GM19023 (cell line): ENCODE measurements at regions not wholly inside any gene's neighbourhood (a gene's known extent, or its start where the extent isn't known, plus 50 kb on each side); places are given as distances from the start of the nearest gene placed in this dataset.
"Not testable (repeated sequence)": the region's sequence is repeated elsewhere in the genome, so short reads cannot be mapped to it uniquely, and the experiment has no call there.

Source experiments
- ATAC-seq: cut with Tn5 transposase; IDR thresholded peaks from one replicate; pipeline ENCODE4 v1.9.1; 2021; ENCODE audit warnings: mild to moderate bottlenecking, moderate library complexity; ENCODE audit not compliant: unreplicated experiment

DNA sequence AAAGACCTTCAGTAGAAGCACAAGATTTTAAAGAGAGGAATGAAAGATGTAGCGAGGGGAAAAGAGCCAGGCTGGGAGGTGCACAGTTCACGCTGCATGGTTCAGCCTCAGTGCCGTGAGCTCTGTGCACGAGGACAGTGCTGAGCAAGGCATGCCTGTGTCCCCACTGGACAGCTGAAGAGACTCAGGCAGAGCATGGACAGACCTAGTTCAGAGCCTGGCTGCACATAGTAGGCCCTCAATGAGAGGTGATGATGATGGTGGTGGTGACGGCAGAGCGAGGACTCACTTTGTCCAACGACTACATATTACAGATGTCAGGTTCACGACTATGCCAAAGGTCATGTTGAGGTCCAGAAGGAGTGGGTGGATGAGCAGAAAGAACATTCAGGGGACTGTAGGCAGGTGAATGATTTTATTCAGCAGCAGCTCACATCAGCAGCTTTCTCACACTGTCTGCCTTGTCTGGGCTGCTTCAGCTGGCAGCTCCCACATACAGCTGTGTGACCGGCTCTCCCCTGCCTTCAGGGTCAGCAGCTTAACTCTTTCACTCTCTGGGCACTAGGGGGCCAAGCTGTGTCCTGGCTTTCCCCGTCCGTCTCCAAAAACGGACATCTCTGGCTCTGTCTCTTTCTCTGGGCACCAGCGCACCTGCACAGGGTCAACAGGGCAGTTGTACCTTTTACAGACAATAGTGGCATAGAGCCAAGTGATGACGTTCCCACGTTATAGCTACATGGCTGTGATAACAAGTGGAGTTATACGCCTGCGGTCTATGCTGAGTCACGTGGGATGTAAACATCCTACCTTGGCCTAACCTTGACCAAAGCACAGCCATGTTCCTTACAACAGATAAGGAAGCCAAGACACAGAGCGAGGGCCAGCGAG lies 83.4 kb upstream of the KCNK12 start:
- ATAC-seq, result no peak

GRCh38 chr2:47653036-47653435 lies 82.3 kb upstream of the KCNK12 start:
- no peak for ATAC-seq

GRCh38 chr2:47652061-47652690 lies 81.4 kb upstream of the KCNK12 start:
- no peak for ATAC-seq

DNA sequence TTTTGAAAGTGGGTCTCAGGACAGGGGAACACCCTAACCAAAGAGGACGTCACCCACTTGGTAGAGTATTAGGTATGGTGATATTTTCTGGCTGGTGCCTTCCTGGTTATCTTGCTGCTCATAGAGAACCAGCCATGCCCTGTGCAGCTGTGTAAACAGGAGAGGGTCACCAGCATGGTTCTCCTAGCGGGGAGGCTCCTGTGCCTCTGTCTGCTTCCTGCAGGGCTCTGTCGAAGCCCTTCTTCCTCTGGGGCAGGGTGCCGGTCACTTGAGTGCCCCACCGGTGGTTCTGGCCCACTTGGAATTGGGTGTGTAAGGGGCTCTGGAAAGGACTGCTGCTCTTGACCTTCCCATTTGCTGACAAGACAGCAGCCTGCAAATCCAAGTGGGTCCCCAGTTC lies 80.5 kb upstream of the KCNK12 start:
- no peak for ATAC-seq

DNA sequence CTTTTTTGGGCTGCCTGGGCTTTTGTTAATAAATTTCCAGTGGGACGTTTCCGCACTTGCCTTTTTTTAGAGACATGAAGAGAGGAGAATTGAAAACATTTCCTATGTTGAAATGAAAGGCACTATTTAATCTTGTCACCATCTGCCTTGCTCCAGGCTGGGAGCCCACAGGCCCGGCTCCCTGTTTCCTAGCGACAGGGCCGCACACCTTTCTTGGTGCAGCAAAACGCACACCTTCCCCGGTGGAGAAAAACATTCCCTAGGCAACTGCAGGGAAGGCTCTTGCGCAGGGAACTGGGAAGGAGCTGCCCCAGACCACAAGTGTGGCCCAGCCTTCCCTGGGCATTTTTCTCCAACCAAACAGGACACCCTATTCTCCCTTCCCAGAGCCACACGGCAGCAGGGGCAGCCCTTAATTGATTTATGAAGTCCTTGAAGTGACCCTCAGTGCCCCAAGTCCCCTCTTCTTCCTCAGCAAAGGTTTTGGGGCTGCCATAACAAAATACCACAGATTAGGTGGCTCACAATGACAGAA lies 79.3 kb upstream of the KCNK12 start:
- no peak for ATAC-seq

DNA sequence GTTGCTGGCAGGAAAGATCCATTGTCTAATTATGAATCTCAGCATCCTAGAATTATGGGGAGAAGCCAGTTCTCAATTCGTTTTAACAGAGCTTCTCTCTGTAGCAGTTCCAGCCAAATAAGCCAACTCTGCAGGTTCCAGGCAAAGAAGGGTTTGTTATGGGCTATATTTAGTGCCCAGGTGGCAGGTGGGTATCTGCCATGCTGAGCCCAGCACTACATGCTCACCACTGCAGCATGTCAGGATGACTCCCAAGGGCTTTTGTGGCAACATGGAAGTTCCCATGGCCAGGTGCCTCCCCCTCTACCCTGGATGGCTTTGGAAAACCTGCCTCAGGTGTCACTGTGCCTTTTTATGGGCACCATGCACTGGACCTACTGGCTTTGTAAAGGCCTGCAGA lies 74.5 kb upstream of the KCNK12 start:
- no peak for ATAC-seq

DNA sequence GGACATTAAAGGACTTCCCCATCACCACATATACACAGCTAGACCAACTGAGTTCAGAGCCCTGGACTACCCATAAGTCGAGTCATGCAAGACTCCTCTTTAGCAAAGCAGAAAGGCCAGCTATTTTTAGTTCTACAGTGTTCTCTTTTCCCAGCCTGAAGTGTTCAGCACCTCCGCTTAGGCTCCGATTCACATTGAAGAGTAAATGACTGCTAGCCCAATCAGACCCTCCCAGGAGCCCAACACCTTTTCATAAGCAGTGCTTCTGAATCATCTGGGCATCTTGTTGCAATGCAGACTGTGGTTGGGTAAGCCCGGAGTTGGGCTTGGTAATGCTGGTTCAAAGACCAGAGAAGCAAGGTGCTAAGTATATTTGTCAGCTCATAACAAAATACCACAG lies 73.6 kb upstream of the KCNK12 start:
- no peak for ATAC-seq

- no peak for ATAC-seq
These were observed 70.6 kb upstream of the KCNK12 start for GRCh38 chr2:47641366-47641765.

- ATAC-seq, result no peak
These were observed 69.6 kb upstream of the KCNK12 start for GRCh38 chr2:47640356-47640755.

DNA sequence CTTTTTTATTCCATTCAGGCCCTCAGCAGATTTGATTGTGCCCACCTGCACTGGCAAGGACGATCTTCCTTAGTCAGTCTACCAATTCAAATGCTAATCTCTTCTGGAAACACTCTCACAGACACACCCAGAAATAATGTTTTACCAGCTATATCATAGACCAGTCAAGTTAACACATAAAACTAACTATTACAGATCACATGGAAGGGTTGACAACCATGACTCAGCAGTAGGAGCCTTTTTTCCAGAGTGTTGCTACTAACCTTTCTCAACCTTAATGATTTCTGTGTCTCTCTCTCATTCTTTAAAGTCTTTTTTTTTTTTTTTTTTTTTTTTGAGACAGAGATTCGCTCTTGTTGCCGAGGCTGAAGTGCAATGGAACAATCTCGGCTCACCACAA lies 68.7 kb upstream of the KCNK12 start:
- ATAC-seq, result no peak

DNA sequence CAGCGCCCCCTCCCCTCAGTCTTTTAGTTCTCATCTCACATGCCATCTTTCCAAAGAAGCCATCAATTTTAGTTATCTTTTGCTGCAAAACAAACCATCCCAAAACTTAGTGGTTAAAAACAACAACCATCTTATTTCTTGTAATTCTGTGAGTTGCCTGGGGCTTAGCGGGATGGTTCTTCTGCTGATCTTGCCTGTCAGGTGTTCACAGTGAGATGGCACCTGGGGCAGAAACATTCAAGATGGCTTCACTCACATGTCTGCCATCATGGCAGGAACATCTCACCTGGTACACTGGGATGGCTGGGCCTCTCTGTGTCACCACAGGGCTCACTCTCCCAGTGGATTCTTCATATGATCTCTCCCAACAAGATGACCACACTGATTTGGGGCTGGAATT lies 67.6 kb upstream of the KCNK12 start:
- ATAC-seq, result no peak

- ATAC-seq, result no peak
These were observed 65.9 kb upstream of the KCNK12 start for GRCh38 chr2:47636596-47637264.

DNA sequence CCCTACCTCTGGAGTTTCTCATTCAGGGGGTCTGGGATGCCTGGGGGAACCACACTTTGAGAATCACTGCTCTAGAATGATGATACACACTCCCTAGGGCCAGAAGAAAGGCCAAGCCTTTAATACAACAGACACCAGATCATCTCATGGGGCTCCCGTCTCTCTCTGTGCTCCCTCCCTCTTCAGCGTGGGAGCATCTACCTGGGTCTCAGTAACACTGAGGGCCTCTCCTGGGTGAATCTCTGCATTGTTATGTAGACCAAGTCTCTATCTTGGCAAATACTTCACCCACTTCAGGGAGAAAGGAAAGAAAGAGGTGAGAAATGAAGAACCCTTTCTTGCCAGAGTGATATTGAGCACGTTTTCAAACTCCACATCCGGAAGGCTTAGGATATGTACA lies 65.4 kb upstream of the KCNK12 start:
- no peak for ATAC-seq

- ATAC-seq, result no peak
These were observed 62.0 kb upstream of the KCNK12 start for GRCh38 chr2:47632754-47633153.

GRCh38 chr2:47631792-47632398 lies 61.1 kb upstream of the KCNK12 start:
- ATAC-seq, result no peak

DNA sequence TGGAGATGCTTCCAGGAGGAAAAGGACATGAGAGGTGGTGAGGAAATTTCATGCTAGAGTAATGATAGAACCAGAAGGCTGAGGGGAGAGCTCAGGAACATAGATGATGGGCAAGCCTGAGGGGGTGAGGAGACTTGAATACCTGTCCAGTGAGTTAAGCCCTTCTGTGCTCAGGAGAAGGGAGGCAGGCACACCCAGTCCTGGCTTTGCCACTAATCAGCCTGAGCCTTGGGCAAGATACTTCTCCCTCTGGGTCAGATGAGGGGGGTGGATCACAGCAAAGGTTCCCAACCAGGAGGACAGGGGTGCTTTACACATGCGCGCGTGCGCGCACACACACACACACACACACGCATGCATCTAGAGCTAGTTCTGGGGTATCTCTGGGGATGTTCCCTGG lies 60.5 kb upstream of the KCNK12 start:
- no peak for ATAC-seq

- no peak for ATAC-seq
These were observed 59.0 kb upstream of the KCNK12 start for GRCh38 chr2:47629501-47630460.

- ATAC-seq, result no peak
These were observed 58.1 kb upstream of the KCNK12 start for GRCh38 chr2:47628904-47629303.

DNA sequence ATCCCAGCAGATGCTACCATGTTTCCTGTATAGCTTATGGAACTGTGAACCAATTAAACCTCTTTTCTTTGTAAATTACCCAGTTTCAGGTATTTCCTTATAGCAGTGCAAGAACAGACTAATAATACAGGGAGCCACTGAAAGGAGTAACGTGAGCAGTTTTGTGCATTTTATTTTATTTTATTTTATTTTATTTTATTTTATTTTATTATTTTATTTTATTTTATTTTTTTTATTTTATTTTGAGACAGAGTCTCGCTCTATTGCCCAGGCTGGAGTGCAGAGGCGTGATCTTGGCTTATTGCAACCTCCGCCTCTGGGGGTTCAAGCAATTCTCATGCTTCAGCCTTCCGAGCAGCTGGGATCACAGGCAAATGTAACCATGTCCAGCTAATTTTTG lies 55.9 kb upstream of the KCNK12 start:
- no peak for ATAC-seq

DNA sequence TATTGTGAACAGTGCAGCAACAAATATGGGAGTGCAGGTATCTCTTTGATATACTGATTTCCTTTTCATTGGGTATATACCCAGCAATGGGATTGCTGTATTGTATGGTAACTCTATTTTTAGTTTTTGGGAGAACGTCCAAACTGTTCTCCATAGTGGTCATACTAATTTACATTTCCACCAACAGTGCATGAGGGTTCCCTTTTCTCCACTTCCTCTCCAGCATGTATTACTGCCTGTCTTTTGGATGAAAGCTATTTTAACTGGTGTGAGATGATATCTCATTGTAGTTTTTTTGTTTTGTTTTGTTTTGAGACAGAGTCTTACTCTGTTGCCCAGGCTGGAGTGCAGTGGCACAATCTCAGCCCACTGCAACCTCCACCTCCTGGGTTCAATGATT lies 52.4 kb upstream of the KCNK12 start:
- not testable (repeated sequence) for ATAC-seq
